Stromal cell of bone marrow (primary cell): ENCODE measurements at regions not wholly inside any gene's neighbourhood (a gene's known extent, or its start where the extent isn't known, plus 50 kb on each side); places are given as distances from the start of the nearest gene placed in this dataset.
"Not testable (repeated sequence)": the region's sequence is repeated elsewhere in the genome, so short reads cannot be mapped to it uniquely, and the experiment has no call there.

Experiments
- DNase-seq: peaks from one replicate; pipeline ENCODE4 v3.0.0-alpha.2; 2012; ENCODE audit warnings: low read depth

- peak; percentile 33 for DNase-seq
Measured at GRCh38 chrX:16320765-16321355, 153.6 kb downstream of the MAGEB17 start.

GRCh38 chrX:16333453-16333852 is 166.2 kb downstream of the MAGEB17 start:
- DNase-seq: no peak

GRCh38 chrX:16335181-16335580 is 167.9 kb downstream of the MAGEB17 start:
- no peak for DNase-seq

GRCh38 chrX:16347968-16348670 is 180.8 kb downstream of the MAGEB17 start:
- no peak for DNase-seq

- no peak for DNase-seq
Measured at GRCh38 chrX:16357902-16358301, 190.6 kb downstream of the MAGEB17 start.

- not testable (repeated sequence) for DNase-seq
Measured at GRCh38 chrX:16360056-16360455, 192.8 kb downstream of the MAGEB17 start.

GRCh38 chrX:16368696-16369095 is 201.4 kb downstream of the MAGEB17 start:
- DNase-seq: no peak

GRCh38 chrX:16376056-16376455 is 208.8 kb downstream of the MAGEB17 start:
- DNase-seq: no peak

GRCh38 chrX:16386126-16386525 is 218.8 kb downstream of the MAGEB17 start:
- no peak for DNase-seq

- no peak for DNase-seq
Measured at GRCh38 chrX:16392597-16392996, 225.3 kb downstream of the MAGEB17 start.

- DNase-seq: no peak
Measured at GRCh38 chrX:16394290-16394689, 227.0 kb downstream of the MAGEB17 start.

- DNase-seq: no peak
Measured at GRCh38 chrX:16403808-16404207, 236.5 kb downstream of the MAGEB17 start.

- no peak for DNase-seq
Measured at GRCh38 chrX:16416588-16416987, 233.4 kb upstream of the S100G start.

- DNase-seq: no peak
Measured at GRCh38 chrX:16418650-16419049, 231.3 kb upstream of the S100G start.

GRCh38 chrX:16427668-16428067 is 222.3 kb upstream of the S100G start:
- no peak for DNase-seq

GRCh38 chrX:16429406-16429805 is 220.6 kb upstream of the S100G start:
- no peak for DNase-seq

GRCh38 chrX:16431266-16431665 is 218.7 kb upstream of the S100G start:
- no peak for DNase-seq

GRCh38 chrX:16433021-16433420 is 216.9 kb upstream of the S100G start:
- DNase-seq: no peak

- DNase-seq: no peak
Measured at GRCh38 chrX:16435399-16435986, 214.5 kb upstream of the S100G start.

GRCh38 chrX:16436348-16437188 is 213.4 kb upstream of the S100G start:
- peak; percentile 69 for DNase-seq

GRCh38 chrX:16440446-16440845 is 209.5 kb upstream of the S100G start:
- DNase-seq: no peak

GRCh38 chrX:16444353-16444752 is 205.6 kb upstream of the S100G start:
- DNase-seq: peak; percentile 56
